IMR-90 (cell line): ENCODE measurements at regions not wholly inside any gene's neighbourhood (a gene's known extent, or its start where the extent isn't known, plus 50 kb on each side); places are given as distances from the start of the nearest gene placed in this dataset.

ENCODE experiments used
- ATAC-seq: fragments of 200-7000 bp; cut with Tn5 transposase; 2 replicates; pipeline ENCODE4 v1.9.1; 2020; ENCODE audit warnings: low read depth, mild to moderate bottlenecking, moderate library complexity
- BruUV-seq: library from RNA; stranded (reverse); fragments of 400-500 nt; replicated peaks from 2 replicates; lab custom pipeline; 2021; lab: Mats Ljungman, UMichigan
- CTCF ChIA-PET: fragments of 300-600 bp; formaldehyde crosslinking; extraction: SDS; loops from one replicate; lab custom pipeline; 2021; ENCODE audit warnings: antibody characterized with exemption; lab: Yijun Ruan, JAX
- POLR2A ChIA-PET: fragments of 300-600 bp; sonication (Branson Sonifier 250); formaldehyde crosslinking; loops from one replicate; lab custom pipeline; 2022; ENCODE audit warnings: antibody characterized with exemption; ENCODE audit not compliant: unreplicated experiment; lab: Charles Lee
- DNase-seq: peaks from one replicate; pipeline ENCODE4 v3.0.0; 2013
- H2AFZ ChIP-seq: replicated peaks from 2 replicates; pipeline ENCODE3; 2013; ENCODE audit warnings: low read length, mild to moderate bottlenecking; ENCODE audit not compliant: poor library complexity
- H2AK5ac ChIP-seq: 2 replicates; pipeline ENCODE4 v1.6.1; 2013; ENCODE audit warnings: low read depth, low read length, inconsistent platforms
- H2AK9ac ChIP-seq: replicated peaks from 2 replicates; pipeline ENCODE3; 2013; ENCODE audit warnings: mild to moderate bottlenecking, low read depth, low read length, moderate library complexity; ENCODE audit not compliant: poor library complexity
- H2BK120ac ChIP-seq: 2 replicates; pipeline ENCODE4 v1.6.1; 2013; ENCODE audit warnings: low read depth, low read length, inconsistent platforms
- H2BK15ac ChIP-seq: 3 replicates; pipeline ENCODE4 v1.6.1; 2013; ENCODE audit warnings: low read depth, low read length, inconsistent platforms
- H2BK20ac ChIP-seq: 2 replicates; pipeline ENCODE4 v1.6.1; 2013; ENCODE audit warnings: low read depth, mild to moderate bottlenecking, inconsistent platforms, low read length, moderate library complexity
- H2BK5ac ChIP-seq: 2 replicates; pipeline ENCODE4 v1.6.1; 2013; ENCODE audit warnings: mild to moderate bottlenecking, low read depth, low read length, inconsistent platforms; ENCODE audit not compliant: poor library complexity, severe bottlenecking
- H3K14ac ChIP-seq: replicated peaks from 2 replicates; pipeline ENCODE4 v1.6.1; 2013; ENCODE audit warnings: low read depth, low read length, inconsistent platforms
- H3K18ac ChIP-seq: 2 replicates; pipeline ENCODE4 v1.6.1; 2013; ENCODE audit warnings: low read depth, low read length, control low read depth
- H3K23ac ChIP-seq: 2 replicates; pipeline ENCODE4 v1.6.1; 2013; ENCODE audit warnings: low read depth, low read length, inconsistent platforms
- H3K27ac ChIP-seq: 2 replicates; pipeline ENCODE4 v1.5.1; 2013; ENCODE audit warnings: mild to moderate bottlenecking, control low read depth, low read length; ENCODE audit not compliant: insufficient read depth
- H3K27me3 ChIP-seq: 2 replicates; pipeline ENCODE4 v1.6.1; 2013; ENCODE audit warnings: low read length; ENCODE audit not compliant: control insufficient read depth, insufficient read depth
- H3K36me3 ChIP-seq: 2 replicates; pipeline ENCODE4 v1.6.1; 2013; ENCODE audit warnings: low read length, mixed read lengths; ENCODE audit not compliant: control insufficient read depth, insufficient read depth
- H3K4ac ChIP-seq: 2 replicates; pipeline ENCODE4 v1.6.1; 2013; ENCODE audit warnings: low read depth, low read length, inconsistent platforms
- H3K4me1 ChIP-seq: 2 replicates; pipeline ENCODE4 v1.6.1; 2013; ENCODE audit warnings: low read length, mixed read lengths; ENCODE audit not compliant: control insufficient read depth, insufficient read depth
- H3K4me2 ChIP-seq: 2 replicates; pipeline ENCODE4 v1.6.1; 2013; ENCODE audit warnings: low read depth, mild to moderate bottlenecking, control low read depth, low read length, moderate library complexity
- H3K4me3 ChIP-seq: 2 replicates; pipeline ENCODE4 v1.5.1; 2013; ENCODE audit warnings: low read depth, mild to moderate bottlenecking, control low read depth, low read length, moderate library complexity; ENCODE audit not compliant: insufficient read depth
- H3K56ac ChIP-seq: 2 replicates; pipeline ENCODE4 v1.6.1; 2013; ENCODE audit warnings: low read length, inconsistent platforms; ENCODE audit not compliant: insufficient read depth; ENCODE audit errors: extremely low read depth
- H3K79me1 ChIP-seq, 2 experiments: 2 replicates each; pipeline ENCODE4 v1.6.1; 2013; ENCODE audit warnings: low read length in 2 of 2, inconsistent platforms in 1 of 2, low read depth in 1 of 2
- H3K9ac ChIP-seq: 2 replicates; pipeline ENCODE4 v1.6.1; 2013; ENCODE audit warnings: low read depth, low read length, control low read depth
- H3K9me1 ChIP-seq: 2 replicates; pipeline ENCODE4 v1.6.1; 2013; ENCODE audit warnings: low read length, inconsistent platforms; ENCODE audit not compliant: insufficient read depth
- H3K9me3 ChIP-seq: 2 replicates; pipeline ENCODE4 v1.6.1; 2013; ENCODE audit warnings: low read length; ENCODE audit not compliant: control insufficient read depth, insufficient read depth
- H4K20me1 ChIP-seq: 2 replicates; pipeline ENCODE4 v1.6.1; 2013; ENCODE audit warnings: low read length, inconsistent platforms; ENCODE audit not compliant: insufficient read depth
- H4K5ac ChIP-seq: 2 replicates; pipeline ENCODE4 v1.6.1; 2013; ENCODE audit warnings: mild to moderate bottlenecking, low read depth, low read length, control low read depth
- H4K8ac ChIP-seq, 2 experiments: 2 replicates each; pipeline ENCODE4 v1.6.1; 2013; ENCODE audit warnings: low read depth in 2 of 2, low read length in 2 of 2, control low read depth in 1 of 2, inconsistent platforms in 1 of 2
- H4K91ac ChIP-seq: 2 replicates; pipeline ENCODE4 v1.6.1; 2013; ENCODE audit warnings: low read depth, low read length, inconsistent platforms; ENCODE audit not compliant: insufficient read depth
- BHLHE40 ChIP-seq: fragments of 150-350 bp; IDR thresholded peaks from 2 replicates; pipeline ENCODE4 v1.6.1; 2016; ENCODE audit warnings: mild to moderate bottlenecking, low read depth, low read length
- CHD1 ChIP-seq: IDR thresholded peaks from 2 replicates; pipeline ENCODE4 v1.6.1; 2012; ENCODE audit warnings: low read depth, low read length, improper control_type of control experiment
- CTCF ChIP-seq: conservative IDR thresholded peaks from 2 replicates; pipeline ENCODE4 v1.5.1; 2012; ENCODE audit warnings: mild to moderate bottlenecking, low read depth, low read length, improper control_type of control experiment
- ELK1 ChIP-seq: fragments of 150-350 bp; IDR thresholded peaks from 2 replicates; pipeline ENCODE4 v1.6.1; 2016; ENCODE audit warnings: low read depth, mild to moderate bottlenecking, low read length, moderate library complexity, borderline replicate concordance
- FOS ChIP-seq: fragments of 150-350 bp; IDR thresholded peaks from 2 replicates; pipeline ENCODE4 v1.6.1; 2016; ENCODE audit warnings: low read depth, low read length
- MAFK ChIP-seq: IDR thresholded peaks from 2 replicates; pipeline ENCODE4 v1.6.1; 2012; ENCODE audit warnings: low read depth, low read length, improper control_type of control experiment
- MAZ ChIP-seq: IDR thresholded peaks from 2 replicates; pipeline ENCODE4 v1.6.1; 2012; ENCODE audit warnings: low read depth, mild to moderate bottlenecking, low read length, improper control_type of control experiment, moderate library complexity, borderline replicate concordance
- RAD21 ChIP-seq: IDR thresholded peaks from 2 replicates; pipeline ENCODE4 v1.6.1; 2012; ENCODE audit warnings: low read length, improper control_type of control experiment
- WGBS, 2 experiments: methylation state at CpG; one replicate each; pipeline versions ENCODE4 v1.1.5 to v1.1.7; 2013; ENCODE audit warnings: missing lambda C conversion rate in 2 of 2; ENCODE audit not compliant: insufficient read length in 1 of 2; ENCODE audit errors: extremely low coverage in 2 of 2; 5-methylcytosine and 5-hydroxymethylcytosine counted together
- dilution Hi-C: fragments of 300-500 bp; cut with HindIII; formaldehyde crosslinking; loops from one replicate; pipeline ENCODE4 v1.14.3; 2018; ENCODE audit warnings: low sequenced_read_pairs; ENCODE audit not compliant: unreplicated experiment
- in situ Hi-C: fragments of 300-500 bp; cut with MboI; formaldehyde crosslinking; loops from 3 replicates; pipeline ENCODE4 v1.14.3; 2019; ENCODE audit warnings: low sequenced_read_pairs, inconsistent platforms, mixed read lengths
- intact Hi-C: fragments of 100-400 bp; cut with micrococcal nuclease; formaldehyde crosslinking; loops from 2 replicates; pipeline ENCODE4 v1.10.0; 2022
- TF ChIP-seq, protein P1 (sequence below): fragments of 150-350 bp; IDR thresholded peaks from 2 replicates; pipeline ENCODE4 v1.6.1; 2017; ENCODE audit warnings: mild to moderate bottlenecking, antibody characterized with exemption, low read length, low read depth

GRCh38 chr1:39136638-39137037 is 67.9 kb upstream of the MACF1 start:
- Histone ChIP-seq H4K91ac (no peak overlapping the region), H3K79me1 (peaks cover 24 to 69% of the 10 kb centered on the region in 2 experiments), H2BK15ac (no peak overlapping the region), H2BK120ac (no peak overlapping the region), H3K18ac (no peak overlapping the region), H2AFZ (no peak overlapping the region), H3K4ac (0 out of 2 replicates have a peak overlapping the region, but pooled peaks have one; percentile 21), H4K5ac (0 out of 2 replicates have a peak overlapping the region, but pooled peaks have one; percentile 45), H3K14ac (0 out of 2 replicates have a peak overlapping the region, but pooled peaks have one; percentile 1), H4K8ac (peak overlapping the region in 1 of 2 experiments; percentile 6; a peak in 1 of 4 replicates), H2BK5ac (peak overlapping the region; percentile 22), H4K20me1 (peaks cover 31% of the 10 kb centered on the region; the same call in 1 of the 2 replicates), H2AK5ac (peak overlapping the region; percentile 75; the same call in 1 of the 2 replicates), H3K4me3 (no peak overlapping the region), H2AK9ac (no peak overlapping the region), H3K9me3 (no peaks in the 10 kb centered on the region), H3K4me1 (peaks cover 31% of the 10 kb centered on the region), H2BK20ac (no peak overlapping the region), H3K23ac (no peak overlapping the region; the same call in 1 of the 2 replicates), H3K36me3 (peaks cover 2% of the 10 kb centered on the region; the same call in 1 of the 2 replicates), H3K27ac (no peak overlapping the region), H3K4me2 (no peak overlapping the region), H3K56ac (no peak overlapping the region), H3K27me3 (no peaks in the 10 kb centered on the region), H3K9ac (no peak overlapping the region), H3K9me1 (peaks cover 27% of the 10 kb centered on the region)
- no peak for TF ChIP-seq BHLHE40
- TF ChIP-seq MAZ = no peak
- no peak for TF ChIP-seq FOS
- TF ChIP-seq, protein P1, sequence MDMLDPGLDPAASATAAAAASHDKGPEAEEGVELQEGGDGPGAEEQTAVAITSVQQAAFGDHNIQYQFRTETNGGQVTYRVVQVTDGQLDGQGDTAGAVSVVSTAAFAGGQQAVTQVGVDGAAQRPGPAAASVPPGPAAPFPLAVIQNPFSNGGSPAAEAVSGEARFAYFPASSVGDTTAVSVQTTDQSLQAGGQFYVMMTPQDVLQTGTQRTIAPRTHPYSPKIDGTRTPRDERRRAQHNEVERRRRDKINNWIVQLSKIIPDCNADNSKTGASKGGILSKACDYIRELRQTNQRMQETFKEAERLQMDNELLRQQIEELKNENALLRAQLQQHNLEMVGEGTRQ = no peak
- TF ChIP-seq CHD1 = no peak
- 0 out of 2 replicates have a peak, but pooled peaks have one; percentile 22 for TF ChIP-seq RAD21
- no peak for TF ChIP-seq MAFK
- TF ChIP-seq ELK1 = no peak
- 0 out of 2 replicates have a peak, but pooled peaks have one; percentile 17 for TF ChIP-seq CTCF
- no CpG with 5 or more reads among the region's 2 CpGs for WGBS, 2 experiments
- dilution Hi-C loops = no loop called here
- in situ Hi-C loops = no loop called here
- ATAC-seq (no peak), DNase-seq (no peak)
- CTCF ChIA-PET = interaction anchor here (0.5 to 0.7 kb wide), 2 partner anchors 46 to 55 kb away, joined by 3 to 4 read pairs; no protein-coding TSS in a partner anchor
- no TSS peak for BruUV-seq
- intact Hi-C loops = loop anchor here (10.0 kb wide), 1 partner anchor 118 kb away; no protein-coding TSS in a partner anchor
- POLR2A ChIA-PET = no interaction called here
